EH (cell line): ENCODE measurements at regions not wholly inside any gene's neighbourhood (a gene's known extent, or its start where the extent isn't known, plus 50 kb on each side); places are given as distances from the start of the nearest gene placed in this dataset.
A peak's percentile ranks its signal among the peaks of the same experiment; 100 is the strongest.

Source experiments
- DNase-seq: peaks from one replicate; pipeline ENCODE4 v3.0.0-alpha.2; 2015; ENCODE audit warnings: low read depth

GRCh38 chr1:101317590-101317989 is 80.8 kb downstream of the S1PR1 start:
- no peak for DNase-seq

GRCh38 chr1:101323535-101323934 is 86.7 kb downstream of the S1PR1 start:
- DNase-seq: no peak

GRCh38 chr1:101325144-101325543 is 88.3 kb downstream of the S1PR1 start:
- DNase-seq: no peak

GRCh38 chr1:101330427-101331130 is 93.8 kb downstream of the S1PR1 start:
- no peak for DNase-seq

DNA sequence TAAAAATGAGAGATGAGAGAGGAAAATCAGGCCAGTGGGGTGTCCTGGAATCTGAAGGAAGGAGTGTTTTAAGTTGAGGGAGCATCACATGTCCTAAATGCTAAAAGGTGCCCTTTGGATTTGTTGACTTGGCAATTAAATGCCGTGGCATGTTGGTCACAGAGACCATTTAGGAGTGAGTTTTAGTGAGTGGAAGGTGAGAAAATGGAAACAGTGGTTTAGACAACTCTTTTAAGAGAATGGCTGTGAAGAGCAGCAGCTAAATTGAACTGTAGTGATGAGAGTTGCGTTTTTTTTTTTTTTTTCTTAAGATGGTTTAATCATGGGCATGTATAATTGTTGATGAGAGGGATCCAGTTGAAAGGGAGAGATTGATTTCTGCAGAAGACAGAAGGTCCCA is 95.0 kb downstream of the S1PR1 start:
- DNase-seq: no peak

- DNase-seq: no peak
Observed at GRCh38 chr1:101332633-101333032, 95.8 kb downstream of the S1PR1 start.

- no peak for DNase-seq
Observed at GRCh38 chr1:101333186-101333585, 96.4 kb downstream of the S1PR1 start.

DNA sequence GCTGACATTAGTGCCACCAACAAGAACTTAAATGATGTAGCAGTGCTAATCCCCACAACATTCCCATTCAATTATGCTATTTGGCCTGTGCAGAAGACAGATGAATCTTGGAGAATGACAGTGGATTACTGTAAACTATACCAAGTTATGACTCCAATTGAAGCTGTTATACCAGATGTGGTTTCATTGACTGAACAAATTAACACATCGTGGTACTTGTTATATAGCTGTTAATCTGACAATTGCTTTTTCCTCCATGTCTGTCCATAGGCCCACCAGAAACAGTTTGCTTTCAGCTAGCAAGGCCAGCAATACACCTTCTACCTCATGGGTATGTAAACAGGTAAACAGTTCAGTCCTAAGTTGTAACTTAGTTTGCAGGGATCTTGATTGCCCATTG is 101.1 kb downstream of the S1PR1 start:
- DNase-seq: no peak

- DNase-seq: peak; percentile 29
Observed at GRCh38 chr1:101338714-101339430, 102.1 kb downstream of the S1PR1 start.

- no peak for DNase-seq
Observed at GRCh38 chr1:101344745-101345144, 107.9 kb downstream of the S1PR1 start.

DNA sequence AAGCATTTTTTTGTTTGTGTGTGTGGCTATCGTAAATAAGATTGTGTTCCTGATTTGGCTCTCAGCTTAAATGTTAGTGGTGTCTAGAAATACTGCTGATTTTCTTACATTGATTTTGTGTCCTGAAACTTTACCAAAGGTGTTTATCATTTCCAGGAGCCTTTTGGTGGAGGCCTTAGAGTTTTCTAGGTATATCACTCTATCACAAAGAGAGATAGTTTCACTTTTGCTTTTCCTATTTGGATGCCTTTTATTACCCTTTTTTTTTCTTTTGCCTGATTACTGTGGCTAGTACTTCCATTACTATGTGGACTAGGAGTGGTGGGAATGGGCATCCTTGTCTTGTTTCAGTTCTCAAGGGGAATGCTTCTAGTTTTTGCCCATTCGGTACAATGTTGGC is 109.6 kb downstream of the S1PR1 start:
- DNase-seq: no peak

- DNase-seq: no peak
Observed at GRCh38 chr1:101356013-101356412, 119.2 kb downstream of the S1PR1 start.

DNA sequence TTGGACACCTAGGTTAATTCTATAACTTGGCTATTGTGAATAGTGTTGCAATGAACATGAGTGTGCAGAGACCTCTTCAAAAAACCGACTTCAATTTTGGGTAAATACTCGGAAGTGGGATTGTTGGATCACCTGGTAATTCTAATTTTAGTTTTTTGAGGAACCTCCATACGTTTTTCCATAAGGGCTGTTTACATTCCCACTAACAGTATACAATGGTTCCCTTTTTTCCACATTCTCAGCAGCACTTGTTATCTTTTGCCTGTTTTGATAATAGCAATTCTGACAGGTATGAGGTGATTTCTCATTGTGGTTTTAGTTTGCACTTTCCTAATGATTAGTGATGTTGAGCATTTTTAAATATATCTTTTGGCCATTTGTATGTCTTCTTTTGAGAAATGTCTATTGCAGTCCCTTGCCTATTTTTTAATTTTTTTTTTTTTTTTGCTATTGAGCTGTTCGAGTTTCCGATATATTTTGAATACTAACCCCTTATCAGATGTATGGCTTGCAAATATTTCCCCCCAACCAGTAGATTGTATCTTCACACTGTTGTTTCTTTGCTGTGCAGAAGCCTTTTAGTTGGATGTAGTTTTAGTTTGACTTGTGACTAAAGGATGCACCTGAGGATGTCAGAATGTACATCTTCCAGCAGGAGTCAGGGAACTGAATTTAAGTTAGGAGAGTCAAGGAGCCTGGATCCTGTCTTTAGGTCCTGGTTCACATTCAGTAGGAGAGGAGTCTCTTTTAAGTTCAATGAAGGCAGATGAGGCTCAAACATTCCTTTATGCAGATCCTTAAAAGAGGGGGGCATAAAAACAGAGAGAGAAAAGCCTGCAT is 120.0 kb downstream of the S1PR1 start:
- DNase-seq: no peak

DNA sequence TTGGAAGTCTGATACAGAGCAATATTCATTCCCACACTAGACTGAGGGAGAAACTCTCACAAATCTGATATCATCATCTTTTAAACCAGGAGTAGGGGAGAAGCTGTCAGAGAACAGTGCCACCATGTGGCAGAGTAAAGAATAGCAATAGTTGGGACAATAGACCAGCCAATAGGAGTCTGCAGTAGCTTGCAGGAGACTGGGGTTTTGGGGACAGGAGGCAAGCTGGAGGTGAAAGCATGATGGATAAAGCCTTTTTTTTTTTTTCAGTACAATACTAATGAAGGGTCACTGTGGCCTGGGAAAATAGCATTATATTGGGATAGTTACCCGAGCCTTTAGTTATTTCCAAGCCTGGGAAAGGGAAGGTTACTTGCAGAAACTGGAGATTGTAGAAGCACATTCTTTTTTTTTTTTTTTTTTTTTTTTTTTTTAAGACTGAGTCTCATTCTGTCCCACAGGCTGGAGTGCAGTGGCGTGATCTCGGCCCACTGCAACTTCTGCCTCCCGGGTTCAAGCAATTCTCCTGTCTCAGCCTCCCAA is 120.7 kb downstream of the S1PR1 start:
- DNase-seq: peak; percentile 83

DNA sequence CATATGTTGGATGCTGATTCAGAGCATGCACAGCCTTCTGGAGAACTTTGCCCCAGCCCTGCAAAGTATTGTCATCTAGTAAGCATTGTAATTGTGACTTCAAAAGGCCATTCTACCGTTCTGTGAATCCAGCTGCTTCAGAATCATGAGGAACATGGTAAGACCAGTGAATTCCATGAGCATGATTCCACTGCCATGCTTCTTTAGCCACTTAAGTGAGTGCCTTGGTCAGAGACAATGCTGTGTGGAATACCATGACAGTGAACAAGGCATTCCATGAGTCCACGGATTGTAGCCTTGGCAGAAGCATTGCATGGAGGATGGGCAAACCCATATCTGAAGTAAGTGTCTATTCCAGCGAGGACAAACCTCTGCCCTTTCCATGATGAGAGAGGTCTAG is 123.7 kb downstream of the S1PR1 start:
- peak; percentile 55 for DNase-seq

DNA sequence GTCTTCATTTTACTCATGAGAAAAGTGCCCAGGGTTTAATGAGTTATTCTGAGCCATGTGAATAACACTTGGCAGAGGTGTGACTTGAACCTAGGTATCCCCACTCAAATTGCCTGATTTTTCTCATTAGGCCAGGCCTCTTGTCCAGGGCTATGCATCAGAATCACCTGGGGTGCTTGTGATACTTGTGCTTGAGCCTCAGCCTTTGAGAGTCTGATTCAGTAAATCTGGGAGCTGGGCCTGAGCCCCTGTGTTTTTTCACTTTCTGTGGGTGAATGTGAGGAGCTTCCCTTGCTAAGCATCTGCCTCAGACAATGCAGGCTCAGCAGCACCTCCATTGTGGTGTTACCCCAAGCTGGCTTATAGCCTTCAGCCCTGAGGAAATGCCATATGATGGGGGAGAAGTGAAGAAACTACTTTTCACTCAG is 127.1 kb downstream of the S1PR1 start:
- no peak for DNase-seq

GRCh38 chr1:101364370-101365120 is 127.7 kb downstream of the S1PR1 start:
- peak; percentile 75 for DNase-seq

- DNase-seq: peak; percentile 89
Observed at GRCh38 chr1:101365186-101365585, 128.4 kb downstream of the S1PR1 start.

DNA sequence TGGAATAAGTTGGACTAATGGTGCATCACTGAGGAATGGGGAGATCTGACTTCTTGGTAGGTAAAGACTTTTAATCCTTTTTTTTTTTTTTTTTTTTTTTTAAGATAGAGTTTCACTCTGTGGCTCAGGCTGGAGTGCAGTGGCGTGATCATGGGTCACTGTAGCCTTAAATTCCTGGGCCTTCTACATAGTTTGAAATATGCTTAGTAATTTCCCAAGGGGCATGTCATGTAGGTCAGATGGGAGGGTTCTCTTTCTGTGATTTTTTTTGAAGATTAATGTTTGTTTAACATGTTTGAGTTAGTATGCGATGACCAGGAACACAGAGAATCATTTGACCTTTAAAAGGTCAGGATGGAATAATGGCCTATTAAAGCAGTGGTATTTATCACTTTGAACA is 129.1 kb downstream of the S1PR1 start:
- DNase-seq: peak; percentile 59

DNA sequence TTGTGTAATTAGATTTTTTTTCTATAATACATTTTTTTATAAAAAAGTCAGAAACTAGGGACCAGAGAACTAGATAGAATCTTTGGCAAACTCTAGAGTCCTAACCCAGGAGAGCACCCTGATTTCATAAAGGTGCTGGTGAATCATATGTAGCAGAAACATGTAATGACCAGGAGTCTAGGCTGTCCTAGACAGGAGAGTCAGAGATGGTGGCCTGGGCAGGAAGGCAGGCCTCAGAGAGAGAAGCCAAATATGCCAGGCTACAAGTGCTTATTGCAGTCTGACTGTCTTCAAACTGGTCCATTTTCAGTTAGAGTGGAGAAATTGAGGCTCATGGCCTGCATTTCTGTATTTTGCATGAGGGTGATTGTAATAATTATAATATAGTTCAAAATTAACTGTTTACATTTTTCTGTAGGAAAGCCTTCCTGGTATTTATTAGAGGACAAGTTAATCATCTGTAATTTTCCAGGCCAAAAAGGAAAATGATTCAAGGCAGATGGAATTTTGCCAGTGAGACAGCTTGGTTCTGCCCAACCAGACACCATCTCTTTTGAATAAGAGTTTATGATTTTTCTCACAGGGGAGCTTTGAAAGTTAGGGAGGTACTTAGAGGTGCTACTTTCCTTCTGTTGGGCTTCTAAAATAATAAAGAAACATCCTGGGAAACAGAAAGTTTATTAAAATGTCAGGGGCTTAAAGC is 129.8 kb downstream of the S1PR1 start:
- peak; percentile 86 for DNase-seq

GRCh38 chr1:101367630-101368029 is 130.8 kb downstream of the S1PR1 start:
- no peak for DNase-seq
